GM12891 (cell line): ENCODE measurements at regions not wholly inside any gene's neighbourhood (a gene's known extent, or its start where the extent isn't known, plus 50 kb on each side); places are given as distances from the start of the nearest gene placed in this dataset.

Source experiments
- PAX5 ChIP-seq: IDR thresholded peaks from 2 replicates; pipeline ENCODE4 v1.6.1; 2011; ENCODE audit warnings: low read length, moderate library complexity, mild to moderate bottlenecking; ENCODE audit not compliant: insufficient read depth, severe bottlenecking
- POLR2A ChIP-seq: IDR thresholded peaks from 2 replicates; pipeline ENCODE4 v1.6.1; 2011; ENCODE audit warnings: low read depth, low read length, control low read depth
- POLR2AphosphoS5 ChIP-seq: IDR thresholded peaks from 2 replicates; pipeline ENCODE4 v1.6.1; 2011; ENCODE audit warnings: low read depth, low read length, control low read depth
- POU2F2 ChIP-seq: IDR thresholded peaks from 2 replicates; pipeline ENCODE4 v1.6.1; 2011; ENCODE audit warnings: low read depth, mild to moderate bottlenecking, control low read depth, low read length, moderate library complexity
- SPI1 ChIP-seq: IDR thresholded peaks from 2 replicates; pipeline ENCODE4 v1.6.1; 2011; ENCODE audit warnings: low read depth, low read length, control low read depth
- TAF1 ChIP-seq: IDR thresholded peaks from 2 replicates; pipeline ENCODE4 v1.6.1; 2011; ENCODE audit warnings: low read depth, low read length, control low read depth

GRCh38 chr18:53906681-53907080, 317.8 kb downstream of the MBD2 start:
- TF ChIP-seq POLR2AphosphoS5 (no peak), POLR2A (no peak), POU2F2 (no peak), TAF1 (no peak), SPI1 (no peak), PAX5 (no peak)
